HUES64 (cell line): ENCODE measurements at regions not wholly inside any gene's neighbourhood (a gene's known extent, or its start where the extent isn't known, plus 50 kb on each side); places are given as distances from the start of the nearest gene placed in this dataset.
"Not testable (repeated sequence)": the region's sequence is repeated elsewhere in the genome, so short reads cannot be mapped to it uniquely, and the experiment has no call there.

Experiments used
- H3K27ac ChIP-seq: 2 replicates; pipeline ENCODE4 v1.7.0; 2013; ENCODE audit warnings: low read depth, low read length, inconsistent platforms
- H3K27me3 ChIP-seq: 2 replicates; pipeline ENCODE4 v1.6.1; 2013; ENCODE audit warnings: mild to moderate bottlenecking, low read length; ENCODE audit not compliant: insufficient read depth
- H3K36me3 ChIP-seq: 2 replicates; pipeline ENCODE4 v1.6.1; 2013; ENCODE audit warnings: mild to moderate bottlenecking, low read length; ENCODE audit not compliant: insufficient read depth
- H3K4me1 ChIP-seq: 2 replicates; pipeline ENCODE4 v1.6.1; 2013; ENCODE audit warnings: mild to moderate bottlenecking, low read length, moderate library complexity; ENCODE audit not compliant: insufficient read depth
- H3K4me3 ChIP-seq: 2 replicates; pipeline ENCODE4 v1.5.1; 2013; ENCODE audit warnings: mild to moderate bottlenecking, low read length, moderate library complexity
- H3K9ac ChIP-seq: 2 replicates; pipeline ENCODE4 v1.6.1; 2013; ENCODE audit warnings: mild to moderate bottlenecking, low read depth, low read length
- H3K9me3 ChIP-seq: 2 replicates; pipeline ENCODE4 v1.6.1; 2013; ENCODE audit warnings: low read depth, low read length; ENCODE audit not compliant: insufficient read depth
- WGBS: fragments of 150-250, 120-280 bp; methylation state at CpG from one replicate; pipeline ENCODE4 v1.1.7; 2013; ENCODE audit warnings: missing lambda C conversion rate; 5-methylcytosine and 5-hydroxymethylcytosine counted together

GRCh38 chr15:100730655-100731266 is 128.4 kb downstream of the ASB7 start:
- WGBS, result 95% methylated on average over 7 of the region's 7 CpGs
- no peaks in the 10 kb centered on the region for H3K36me3 ChIP-seq
- H3K4me1 ChIP-seq, result peaks cover 8% of the 10 kb centered on the region; the same call in 1 of the 2 replicates
- no peaks in the 10 kb centered on the region for H3K27me3 ChIP-seq
- H3K4me3 ChIP-seq, result no peak overlapping the region
- H3K9ac ChIP-seq, result no peak overlapping the region
- no peak overlapping the region for H3K27ac ChIP-seq
- no peaks in the 10 kb centered on the region for H3K9me3 ChIP-seq

GRCh38 chr15:100731267-100732152 is 129.1 kb downstream of the ASB7 start:
- Histone ChIP-seq H3K9ac (no peak overlapping the region), H3K27ac (no peak overlapping the region), H3K9me3 (no peaks in the 10 kb centered on the region), H3K4me3 (no peak overlapping the region), H3K36me3 (no peaks in the 10 kb centered on the region), H3K27me3 (no peaks in the 10 kb centered on the region), H3K4me1 (peaks cover 8% of the 10 kb centered on the region; the same call in 1 of the 2 replicates)
- WGBS, result 92% methylated on average over 10 of the region's 10 CpGs

DNA sequence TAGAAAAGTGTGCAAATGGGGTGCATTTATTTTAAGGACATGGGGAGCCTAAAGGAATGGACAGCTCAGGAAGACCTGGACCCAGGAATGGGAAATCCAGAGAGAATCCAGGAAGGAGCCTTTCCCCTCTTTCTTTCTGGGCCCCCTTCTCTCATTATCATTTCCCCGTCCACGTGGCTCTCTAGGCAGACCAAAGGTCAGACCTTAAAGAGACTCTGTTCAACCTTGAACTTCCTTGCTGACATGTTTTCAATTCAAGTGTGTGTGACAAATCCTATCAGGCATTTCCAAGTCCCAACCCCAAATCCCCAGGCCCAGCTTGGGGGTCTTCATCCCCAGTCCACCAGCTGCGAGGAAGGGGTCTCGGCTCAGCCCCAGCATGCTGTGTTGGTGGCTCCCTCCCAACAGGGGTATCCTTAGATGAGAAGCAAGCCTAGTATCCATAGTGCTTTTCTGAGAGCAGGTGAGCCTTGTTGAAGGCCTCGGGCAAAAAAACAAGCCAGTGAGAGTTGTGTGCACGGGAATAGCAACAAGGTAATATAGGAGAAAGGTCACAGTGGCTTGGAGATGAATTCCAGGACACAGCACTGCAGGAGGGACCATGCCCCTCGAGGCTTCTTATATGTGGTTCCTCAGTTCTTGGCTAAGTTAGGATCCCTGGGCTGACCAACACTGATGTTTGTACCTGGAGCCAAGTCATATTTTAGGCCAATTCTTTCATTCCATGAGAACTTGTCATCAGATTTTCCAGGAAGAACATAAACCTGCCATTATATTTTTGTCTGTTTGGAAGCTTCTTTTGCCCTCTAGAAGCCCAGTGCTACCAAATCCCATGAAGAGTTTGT is 130.0 kb downstream of the ASB7 start:
- Histone ChIP-seq H3K27ac (no peak overlapping the region), H3K36me3 (no peaks in the 10 kb centered on the region), H3K4me1 (peaks cover 7% of the 10 kb centered on the region; the same call in 1 of the 2 replicates), H3K9ac (no peak overlapping the region), H3K9me3 (no peaks in the 10 kb centered on the region), H3K27me3 (no peaks in the 10 kb centered on the region), H3K4me3 (no peak overlapping the region)
- WGBS, result 83% methylated on average over 7 of the region's 7 CpGs

- no peak overlapping the region for H3K27ac ChIP-seq
- no peaks in the 10 kb centered on the region for H3K9me3 ChIP-seq
- H3K4me3 ChIP-seq, result no peak overlapping the region
- no peaks in the 10 kb centered on the region for H3K27me3 ChIP-seq
- WGBS, result 82% methylated on average over 7 of the region's 8 CpGs
- H3K9ac ChIP-seq, result no peak overlapping the region
- no peaks in the 10 kb centered on the region for H3K4me1 ChIP-seq
- no peaks in the 10 kb centered on the region for H3K36me3 ChIP-seq
These were observed 130.9 kb downstream of the ASB7 start for GRCh38 chr15:100733101-100733842.

DNA sequence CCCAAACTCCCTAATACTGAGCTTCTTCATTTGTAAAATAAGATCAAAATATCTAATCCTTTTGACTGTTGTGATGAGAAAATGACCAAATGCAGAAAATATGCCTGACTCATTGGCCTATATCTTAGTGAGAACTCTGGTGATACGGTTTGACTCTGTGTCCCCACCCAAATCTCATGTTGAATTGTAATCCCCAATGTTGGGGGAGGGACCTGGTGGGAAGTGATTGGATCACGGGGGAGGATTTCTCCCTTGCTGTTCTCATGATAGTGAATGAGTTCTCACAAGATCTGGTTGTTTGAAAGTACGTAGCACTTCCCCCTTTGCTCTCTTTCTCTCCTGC is 131.4 kb downstream of the ASB7 start:
- H3K36me3 ChIP-seq, H3K9ac ChIP-seq, H3K27ac ChIP-seq, H3K4me3 ChIP-seq, H3K9me3 ChIP-seq, H3K4me1 ChIP-seq, H3K27me3 ChIP-seq: not testable (repeated sequence)
- 63% methylated on average over 3 of the region's 3 CpGs for WGBS

DNA sequence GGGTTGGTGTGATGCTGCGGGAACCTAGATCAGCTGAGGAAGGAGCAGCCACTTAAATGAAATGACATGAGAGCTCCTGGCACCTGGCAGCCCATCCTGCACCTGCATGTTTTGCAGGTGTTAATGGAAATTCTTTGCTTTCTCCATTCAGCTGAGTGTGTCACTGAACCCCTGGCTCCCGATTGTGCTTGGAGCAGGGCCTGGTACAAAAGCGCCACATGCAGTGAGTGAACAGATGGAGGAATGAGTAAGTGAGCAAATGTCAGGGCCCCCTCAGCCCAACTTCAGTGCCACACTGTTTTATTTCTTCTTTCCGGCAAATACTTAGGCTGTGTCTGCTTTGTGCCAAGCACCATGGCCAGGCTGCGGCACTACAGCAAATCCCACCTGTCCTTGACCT is 132.2 kb downstream of the ASB7 start:
- H3K36me3 ChIP-seq, result no peaks in the 10 kb centered on the region
- no peaks in the 10 kb centered on the region for H3K9me3 ChIP-seq
- H3K4me1 ChIP-seq, result no peaks in the 10 kb centered on the region
- H3K9ac ChIP-seq, result no peak overlapping the region
- H3K4me3 ChIP-seq, result no peak overlapping the region
- H3K27me3 ChIP-seq, result no peaks in the 10 kb centered on the region
- 92% methylated on average over 5 of the region's 5 CpGs for WGBS
- H3K27ac ChIP-seq, result no peak overlapping the region

- Histone ChIP-seq H3K27me3 (no peaks in the 10 kb centered on the region), H3K36me3 (no peaks in the 10 kb centered on the region), H3K4me1 (no peaks in the 10 kb centered on the region), H3K9me3 (no peaks in the 10 kb centered on the region), H3K4me3 (no peak overlapping the region), H3K9ac (no peak overlapping the region), H3K27ac (no peak overlapping the region)
- WGBS, result 87% methylated on average over 12 of the region's 12 CpGs
These were observed 133.0 kb downstream of the ASB7 start for GRCh38 chr15:100735129-100736053.

GRCh38 chr15:100737214-100737613 is 134.8 kb downstream of the ASB7 start:
- H3K9ac ChIP-seq, result no peak overlapping the region
- H3K4me1 ChIP-seq, result no peaks in the 10 kb centered on the region
- no peaks in the 10 kb centered on the region for H3K27me3 ChIP-seq
- no peaks in the 10 kb centered on the region for H3K36me3 ChIP-seq
- H3K9me3 ChIP-seq, result no peaks in the 10 kb centered on the region
- 88% methylated on average over 10 of the region's 12 CpGs for WGBS
- H3K4me3 ChIP-seq, result no peak overlapping the region
- H3K27ac ChIP-seq, result no peak overlapping the region

GRCh38 chr15:100738614-100739013 is 136.2 kb downstream of the ASB7 start:
- WGBS, result 87% methylated on average over 5 of the region's 5 CpGs
- H3K9ac ChIP-seq, result no peak overlapping the region
- H3K27me3 ChIP-seq, result no peaks in the 10 kb centered on the region
- no peak overlapping the region for H3K27ac ChIP-seq
- H3K36me3 ChIP-seq, result no peaks in the 10 kb centered on the region
- H3K4me3 ChIP-seq, result no peak overlapping the region
- no peaks in the 10 kb centered on the region for H3K9me3 ChIP-seq
- no peaks in the 10 kb centered on the region for H3K4me1 ChIP-seq

DNA sequence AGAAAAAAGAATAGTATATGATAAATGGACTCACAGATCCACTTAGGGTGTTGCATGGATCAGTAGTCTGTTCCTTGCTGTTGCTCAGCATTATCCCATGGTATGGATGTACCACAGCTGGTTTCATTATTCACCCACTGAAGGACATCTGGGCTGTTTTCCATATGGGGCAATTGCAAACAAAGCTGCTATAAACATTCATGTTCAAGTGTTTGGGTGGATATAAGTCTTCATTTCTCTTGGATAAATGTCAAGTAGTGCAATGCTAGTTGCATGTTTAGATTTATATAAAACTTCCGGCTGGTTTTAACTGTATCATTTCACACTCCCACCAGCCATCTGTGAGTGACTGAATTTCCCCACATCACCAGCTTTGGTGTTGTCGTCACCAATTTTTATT is 137.7 kb downstream of the ASB7 start:
- H3K9me3 ChIP-seq, result no peaks in the 10 kb centered on the region
- H3K4me1 ChIP-seq, result no peaks in the 10 kb centered on the region
- H3K9ac ChIP-seq, result no peak overlapping the region
- WGBS, result no CpG with 5 or more reads among the region's 2 CpGs
- no peak overlapping the region for H3K27ac ChIP-seq
- no peaks in the 10 kb centered on the region for H3K27me3 ChIP-seq
- H3K4me3 ChIP-seq, result no peak overlapping the region
- H3K36me3 ChIP-seq, result no peaks in the 10 kb centered on the region
